ENCODE measurements at regions not wholly inside any gene's neighbourhood (a gene's known extent, or its start where the extent isn't known, plus 50 kb on each side); places are given as distances from the start of the nearest gene placed in this dataset.

DNA sequence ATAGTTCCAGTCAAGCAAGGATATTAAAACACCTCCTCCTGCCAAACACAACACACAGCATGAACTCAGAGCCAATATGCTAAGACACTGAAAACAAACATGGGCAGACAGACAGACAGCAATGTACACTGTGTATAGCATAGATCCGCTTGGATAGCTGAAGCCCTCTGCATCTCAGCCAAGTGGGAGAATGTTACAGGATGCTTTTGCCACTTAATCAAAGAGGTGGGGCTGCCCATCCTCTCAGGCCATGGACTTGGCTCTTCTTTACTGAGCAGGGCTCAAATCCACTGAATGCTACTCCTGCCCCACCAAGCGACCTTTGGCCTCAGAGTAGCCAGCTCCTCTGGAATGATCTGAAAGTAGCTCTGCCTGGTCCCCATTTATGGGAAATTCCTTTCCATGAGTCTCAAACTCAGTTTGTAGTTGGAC is 64.7 kb upstream of the NGF start:
- TF ChIP-seq POLR2A (IDR thresholded peaks at IDR 0.05; ENCODE audit: low read length) (no peak), GATA1 (IDR thresholded peaks at IDR 0.05; ENCODE audit: low read depth, low read length) (no peak)

Data from erythroblast (primary cell).